ENCODE measurements at regions not wholly inside any gene's neighbourhood (a gene's known extent, or its start where the extent isn't known, plus 50 kb on each side); places are given as distances from the start of the nearest gene placed in this dataset.

DNA sequence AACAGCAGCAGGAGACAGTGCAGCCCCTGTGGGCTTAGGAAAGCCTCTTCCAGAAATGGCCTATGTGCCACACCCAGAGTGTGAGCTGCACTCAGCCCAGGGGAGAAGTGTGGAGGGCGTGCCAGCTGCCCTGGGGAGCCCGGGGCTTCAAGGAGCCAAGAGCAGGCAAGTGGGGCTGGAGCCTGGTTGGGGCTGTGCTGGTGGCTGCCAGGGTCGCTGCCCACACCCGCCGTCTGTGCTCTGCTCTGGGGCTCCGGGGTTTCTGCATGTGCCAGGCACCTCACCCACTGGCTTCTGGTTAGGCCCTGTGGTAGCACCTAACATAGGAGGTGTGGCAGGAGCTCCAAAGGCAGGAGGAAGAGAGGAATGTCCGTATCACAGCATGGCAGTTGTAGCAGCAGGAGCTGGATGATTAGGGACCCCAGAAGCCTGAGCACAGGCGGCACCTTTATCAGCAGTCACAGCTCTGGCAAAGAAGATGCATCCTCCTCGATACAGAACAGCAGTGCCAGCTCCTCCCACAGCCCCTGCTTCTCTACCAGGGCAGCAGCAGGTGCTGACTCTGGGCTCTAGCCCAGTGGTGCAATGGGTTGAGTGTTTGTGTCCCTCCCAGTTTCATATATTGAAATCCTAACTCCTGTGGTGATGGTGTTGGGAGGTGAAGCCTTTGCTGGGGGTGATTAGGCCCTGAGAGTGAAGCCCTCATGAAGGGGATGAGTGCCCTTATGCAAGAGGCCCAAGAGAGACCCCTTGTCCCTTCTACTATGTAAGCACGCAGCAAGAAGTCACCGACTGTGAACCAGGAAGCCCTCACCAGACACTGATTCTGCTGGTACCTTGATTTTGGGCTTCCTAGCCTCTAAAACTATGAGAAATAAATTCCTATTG lies 70.0 kb upstream of the KLF13 start:
- no peak for DNase-seq
- Mint-ChIP-seq H3K27ac (no peak overlapping the region), H3K4me1 (peaks cover 21% of the 10 kb centered on the region), H3K4me3 (no peak overlapping the region), H3K36me3 (no peaks in the 10 kb centered on the region), H3K9me3 (no peaks in the 10 kb centered on the region), H3K27me3 (no peaks in the 10 kb centered on the region)

GRCh38 chr15:31257286-31257685 lies 69.3 kb upstream of the KLF13 start:
- H3K36me3 Mint-ChIP-seq, result no peaks in the 10 kb centered on the region
- H3K4me3 Mint-ChIP-seq, result no peak overlapping the region
- H3K27me3 Mint-ChIP-seq, result no peaks in the 10 kb centered on the region
- no peak overlapping the region for H3K27ac Mint-ChIP-seq
- H3K4me1 Mint-ChIP-seq, result peaks cover 26% of the 10 kb centered on the region
- DNase-seq, result no peak
- H3K9me3 Mint-ChIP-seq, result no peaks in the 10 kb centered on the region

GRCh38 chr15:31258260-31258659 lies 68.4 kb upstream of the KLF13 start:
- peaks cover 3% of the 10 kb centered on the region for H3K27me3 Mint-ChIP-seq
- H3K4me1 Mint-ChIP-seq, result peaks cover 32% of the 10 kb centered on the region

DNA sequence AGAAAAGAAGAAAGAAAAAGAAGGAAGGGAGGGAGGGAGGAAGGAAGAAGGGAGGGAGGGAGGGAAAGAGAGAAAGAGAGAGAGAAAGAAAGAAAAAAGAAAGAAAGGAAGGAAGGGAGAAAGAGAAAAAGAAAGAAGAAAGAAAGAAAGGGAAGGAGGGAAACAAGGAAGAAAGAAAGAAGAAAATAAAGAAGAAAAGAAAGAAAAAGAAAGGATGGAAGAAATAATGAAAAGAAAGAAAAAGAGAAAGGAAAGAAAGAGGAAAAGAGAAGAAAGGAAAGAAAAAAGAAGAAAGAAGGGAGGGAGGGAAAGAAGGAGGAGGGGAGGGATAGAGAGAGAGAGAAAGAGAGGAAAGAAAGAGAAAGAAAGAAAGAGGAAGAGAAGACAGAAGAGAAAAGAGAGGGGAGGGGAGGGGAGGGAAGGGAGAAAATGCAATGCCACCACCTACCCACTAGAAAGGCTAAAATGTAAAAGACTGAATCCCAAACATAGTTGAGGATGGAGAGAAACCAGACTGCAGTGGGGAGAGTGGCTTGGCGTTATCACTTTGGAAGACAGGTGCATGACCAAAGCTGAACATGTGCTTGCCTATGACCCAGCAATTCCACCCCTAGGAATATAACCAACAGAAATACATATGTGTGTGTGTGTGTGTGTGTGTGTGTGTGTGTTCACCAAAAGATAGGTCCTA lies 66.9 kb upstream of the KLF13 start:
- no peaks in the 10 kb centered on the region for H3K9me3 Mint-ChIP-seq
- no peak for DNase-seq
- no peak overlapping the region for H3K4me3 Mint-ChIP-seq
- H3K27ac Mint-ChIP-seq, result peak overlapping the region; percentile 26
- peaks cover 46% of the 10 kb centered on the region for H3K4me1 Mint-ChIP-seq
- H3K36me3 Mint-ChIP-seq, result no peaks in the 10 kb centered on the region
- H3K27me3 Mint-ChIP-seq, result peaks cover 8% of the 10 kb centered on the region

More at GRCh38 chr15:31258260-31258659, 68.4 kb upstream of the KLF13 start:
- Mint-ChIP-seq H3K27ac (no peak overlapping the region), H3K9me3 (no peaks in the 10 kb centered on the region), H3K36me3 (no peaks in the 10 kb centered on the region), H3K4me3 (no peak overlapping the region)
- no peak for DNase-seq

DNA sequence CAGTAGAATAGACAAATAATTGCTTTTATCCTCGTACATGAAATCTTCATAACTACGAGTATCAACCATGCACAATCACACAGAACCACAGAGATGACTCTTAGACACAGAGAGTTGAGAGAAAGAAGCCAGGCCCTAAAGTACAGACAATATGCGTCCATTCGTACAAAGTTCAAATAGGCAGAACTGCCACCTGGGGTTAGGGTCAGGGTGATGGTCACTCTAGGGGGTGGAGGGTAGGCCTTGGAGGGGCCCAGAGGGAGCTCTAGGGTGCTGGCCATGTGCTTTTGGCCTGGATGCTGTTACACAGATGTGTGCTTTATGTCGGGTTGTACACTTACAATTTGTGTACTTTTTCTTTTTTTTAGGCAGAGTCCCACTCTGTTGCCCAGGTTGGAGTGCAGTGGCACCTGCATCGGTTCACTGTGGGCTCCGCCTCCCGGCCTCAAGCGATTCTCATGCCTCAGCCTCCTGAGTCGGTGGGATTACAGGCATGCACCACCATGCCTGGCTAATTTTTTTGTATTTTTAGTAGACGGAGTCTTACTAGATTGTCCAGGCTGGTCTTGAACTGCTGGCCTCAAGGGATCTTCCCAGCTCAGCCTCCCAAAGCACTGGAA lies 65.9 kb upstream of the KLF13 start:
- peaks cover 53% of the 10 kb centered on the region for H3K4me1 Mint-ChIP-seq
- no peak for DNase-seq
- no peaks in the 10 kb centered on the region for H3K9me3 Mint-ChIP-seq
- H3K36me3 Mint-ChIP-seq, result no peaks in the 10 kb centered on the region
- peaks cover 8% of the 10 kb centered on the region for H3K27me3 Mint-ChIP-seq
- no peak overlapping the region for H3K4me3 Mint-ChIP-seq
- no peak overlapping the region for H3K27ac Mint-ChIP-seq

DNA sequence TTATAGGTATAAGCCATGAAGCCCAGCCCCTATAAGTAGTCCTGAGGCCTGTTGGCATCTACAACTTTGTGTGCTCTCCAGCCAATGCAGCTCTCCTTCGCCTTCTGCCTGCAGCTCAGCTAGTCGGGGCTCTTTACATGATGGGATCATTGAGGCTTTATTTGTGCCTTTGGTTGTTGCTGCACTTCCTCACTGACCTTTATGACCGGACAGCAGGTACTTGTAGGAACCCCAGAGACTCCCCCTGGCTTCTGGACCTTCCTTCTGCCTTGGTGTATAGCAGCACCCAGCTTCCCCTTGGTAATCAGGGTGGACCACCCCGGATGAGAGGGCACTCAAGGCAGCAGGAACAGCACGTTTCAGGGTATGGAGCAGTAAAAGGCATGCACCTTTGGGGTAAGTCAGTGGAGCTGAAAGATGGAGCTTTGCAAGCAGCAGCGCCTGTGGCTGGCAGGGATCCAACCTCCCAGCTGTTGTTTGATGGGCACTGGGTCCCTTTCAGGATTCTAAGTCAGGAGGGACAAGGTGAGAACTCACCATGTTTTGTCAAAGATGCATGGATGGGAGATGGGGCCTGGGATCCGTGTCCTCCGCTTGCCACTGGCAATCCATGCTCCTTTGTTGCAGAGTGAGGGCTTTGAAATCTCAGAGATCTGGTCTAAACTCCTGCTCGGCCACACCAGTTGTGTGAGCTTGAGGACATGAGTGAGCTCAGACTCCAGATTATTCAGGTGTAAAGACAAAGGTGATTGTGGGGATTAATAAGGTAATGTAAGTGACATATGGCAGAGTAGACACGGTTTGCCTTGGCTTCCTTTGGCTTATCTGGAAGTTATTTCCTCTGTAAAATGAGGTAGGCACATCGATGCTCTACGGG lies 65.1 kb upstream of the KLF13 start:
- no peaks in the 10 kb centered on the region for H3K36me3 Mint-ChIP-seq
- no peaks in the 10 kb centered on the region for H3K9me3 Mint-ChIP-seq
- no peak overlapping the region for H3K4me3 Mint-ChIP-seq
- no peak overlapping the region for H3K27ac Mint-ChIP-seq
- DNase-seq, result no peak
- H3K27me3 Mint-ChIP-seq, result peaks cover 8% of the 10 kb centered on the region
- H3K4me1 Mint-ChIP-seq, result peaks cover 57% of the 10 kb centered on the region

DNA sequence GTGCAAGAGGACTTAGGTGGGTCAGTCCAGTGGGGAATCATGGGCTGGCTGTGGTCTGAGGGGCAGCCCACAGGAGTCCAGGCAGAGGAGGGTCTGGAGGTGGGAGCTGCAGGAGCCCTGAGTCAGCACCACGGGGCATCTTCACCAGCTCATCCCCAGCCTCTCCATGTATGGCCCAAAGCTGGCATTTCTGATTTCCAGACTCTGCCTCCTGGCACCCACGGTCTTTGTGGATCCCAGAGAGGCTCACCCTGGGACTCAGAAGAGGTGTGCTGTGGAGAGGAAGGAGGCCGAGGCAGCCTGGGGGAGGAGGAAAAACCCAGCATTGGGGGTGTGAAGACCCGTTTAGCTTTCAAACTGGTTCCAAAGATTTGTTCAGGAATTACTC lies 64.5 kb upstream of the KLF13 start:
- no peaks in the 10 kb centered on the region for H3K9me3 Mint-ChIP-seq
- H3K4me1 Mint-ChIP-seq, result peaks cover 59% of the 10 kb centered on the region
- H3K36me3 Mint-ChIP-seq, result no peaks in the 10 kb centered on the region
- H3K27ac Mint-ChIP-seq, result no peak overlapping the region
- H3K27me3 Mint-ChIP-seq, result peaks cover 8% of the 10 kb centered on the region
- H3K4me3 Mint-ChIP-seq, result no peak overlapping the region
- DNase-seq, result no peak

DNA sequence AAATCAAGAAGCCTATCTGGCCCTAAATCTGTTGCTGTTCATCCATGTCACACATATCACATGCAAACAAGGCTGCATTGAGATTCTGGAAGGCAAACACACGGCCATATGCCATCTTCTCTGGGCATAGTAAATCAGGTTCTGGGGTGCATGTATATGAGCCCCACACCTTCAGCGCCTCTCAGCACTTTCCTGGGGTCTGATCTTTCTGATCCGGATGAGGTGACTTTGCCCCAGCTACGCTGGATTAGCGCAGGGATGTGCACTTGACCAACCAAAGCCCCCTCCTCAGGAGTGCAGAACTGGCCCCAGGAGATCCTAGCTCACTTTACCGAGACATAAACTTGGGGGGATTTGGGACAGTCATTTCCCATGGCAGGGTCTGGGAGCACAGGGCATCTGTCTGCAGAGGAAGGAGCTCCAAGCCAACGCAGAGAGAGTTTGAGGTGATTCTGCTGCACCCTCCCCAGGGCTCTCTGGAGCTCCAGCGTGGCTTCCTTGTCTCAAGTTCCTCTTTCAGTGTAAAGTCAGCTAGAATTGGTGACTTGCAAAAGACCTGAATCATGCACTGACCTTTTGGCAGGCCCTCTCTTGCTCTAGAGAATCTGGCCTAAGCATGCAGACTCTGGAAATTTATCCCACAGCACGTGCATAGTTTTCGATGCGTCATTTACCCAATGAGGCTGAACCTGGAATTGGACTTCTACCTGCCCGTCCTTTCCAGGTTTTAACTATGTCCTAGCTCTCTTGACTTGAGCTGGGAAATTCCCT lies 63.5 kb upstream of the KLF13 start:
- Mint-ChIP-seq H3K36me3 (no peaks in the 10 kb centered on the region), H3K27me3 (peaks cover 8% of the 10 kb centered on the region), H3K9me3 (no peaks in the 10 kb centered on the region), H3K4me1 (peaks cover 64% of the 10 kb centered on the region), H3K27ac (peak overlapping the region; percentile 49), H3K4me3 (no peak overlapping the region)
- DNase-seq, result no peak

GRCh38 chr15:31263751-31264558 lies 62.7 kb upstream of the KLF13 start:
- Mint-ChIP-seq H3K4me3 (peak overlapping the region; percentile 16), H3K36me3 (no peaks in the 10 kb centered on the region), H3K27me3 (peaks cover 8% of the 10 kb centered on the region), H3K9me3 (no peaks in the 10 kb centered on the region), H3K4me1 (peaks cover 67% of the 10 kb centered on the region), H3K27ac (peak overlapping the region; percentile 49)
- peak; percentile 69 for DNase-seq

DNA sequence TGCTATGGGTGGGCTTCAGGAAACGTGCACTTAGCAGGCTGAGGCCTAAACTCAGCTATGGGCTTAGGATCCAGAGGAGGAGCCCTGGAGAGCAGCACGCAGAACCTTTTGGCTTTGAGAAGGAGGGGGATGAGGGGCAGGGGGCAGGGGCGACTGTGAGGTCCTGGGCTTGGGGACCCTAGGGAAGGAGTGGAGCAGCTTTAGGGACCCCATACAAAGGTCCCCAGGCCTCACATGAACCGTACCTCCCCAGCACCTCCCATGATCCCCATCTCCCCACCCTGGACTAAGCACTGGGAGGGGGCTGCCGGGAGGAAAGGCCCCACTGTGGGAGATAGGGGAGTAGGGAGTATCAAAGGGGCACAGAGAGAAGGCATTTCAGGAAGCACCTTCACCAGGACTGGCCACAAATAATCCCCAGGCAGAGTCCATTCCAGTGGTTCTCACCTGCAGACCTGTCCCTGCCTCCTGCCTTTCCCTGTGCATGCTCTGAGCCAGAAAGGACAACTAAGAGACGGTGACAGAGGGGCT lies 62.0 kb upstream of the KLF13 start:
- peaks cover 8% of the 10 kb centered on the region for H3K27me3 Mint-ChIP-seq
- H3K27ac Mint-ChIP-seq, result peak overlapping the region; percentile 44
- no peak for DNase-seq
- H3K36me3 Mint-ChIP-seq, result no peaks in the 10 kb centered on the region
- H3K4me3 Mint-ChIP-seq, result no peak overlapping the region
- H3K9me3 Mint-ChIP-seq, result no peaks in the 10 kb centered on the region
- H3K4me1 Mint-ChIP-seq, result peaks cover 64% of the 10 kb centered on the region

- DNase-seq, result no peak
These were observed 61.4 kb upstream of the KLF13 start for GRCh38 chr15:31265090-31265870.

GRCh38 chr15:31265871-31266711 lies 60.5 kb upstream of the KLF13 start:
- Mint-ChIP-seq H3K27me3 (peaks cover 8% of the 10 kb centered on the region), H3K4me3 (peak overlapping the region; percentile 16), H3K9me3 (no peaks in the 10 kb centered on the region), H3K36me3 (no peaks in the 10 kb centered on the region), H3K4me1 (peaks cover 66% of the 10 kb centered on the region), H3K27ac (peak overlapping the region; percentile 60)
- DNase-seq, result peak; percentile 69

More at GRCh38 chr15:31265090-31265870, 61.4 kb upstream of the KLF13 start:
- Mint-ChIP-seq H3K36me3 (no peaks in the 10 kb centered on the region), H3K27me3 (peaks cover 8% of the 10 kb centered on the region), H3K9me3 (no peaks in the 10 kb centered on the region), H3K27ac (peak overlapping the region; percentile 60), H3K4me1 (peaks cover 65% of the 10 kb centered on the region), H3K4me3 (no peak overlapping the region)
